ENCODE measurements at regions not wholly inside any gene's neighbourhood (a gene's known extent, or its start where the extent isn't known, plus 50 kb on each side); places are given as distances from the start of the nearest gene placed in this dataset.

- TF ChIP-seq CTCF (IDR thresholded peaks at IDR 0.05) (no peak), REST (IDR thresholded peaks at IDR 0.05; ENCODE audit: insufficient read depth in 1 of 2, low read depth in 2 of 2, low read length in 1 of 2) (no peak), POLR2AphosphoS5 (IDR thresholded peaks at IDR 0.05; ENCODE audit: low read depth, low read length) (no peak)
Measured at GRCh38 chr4:133647206-133647605, 498.1 kb downstream of the PCDH10 start.

Measured in Panc1 (cell line).